Ecto neural progenitor cell (in vitro differentiated cells): ENCODE measurements at regions not wholly inside any gene's neighbourhood (a gene's known extent, or its start where the extent isn't known, plus 50 kb on each side); places are given as distances from the start of the nearest gene placed in this dataset.
"Not testable (repeated sequence)": the region's sequence is repeated elsewhere in the genome, so short reads cannot be mapped to it uniquely, and the experiment has no call there.

Source experiments
- DNase-seq: peaks from one replicate; pipeline ENCODE4 v3.0.0-alpha.2; 2018; ENCODE audit warnings: low spot score

DNA sequence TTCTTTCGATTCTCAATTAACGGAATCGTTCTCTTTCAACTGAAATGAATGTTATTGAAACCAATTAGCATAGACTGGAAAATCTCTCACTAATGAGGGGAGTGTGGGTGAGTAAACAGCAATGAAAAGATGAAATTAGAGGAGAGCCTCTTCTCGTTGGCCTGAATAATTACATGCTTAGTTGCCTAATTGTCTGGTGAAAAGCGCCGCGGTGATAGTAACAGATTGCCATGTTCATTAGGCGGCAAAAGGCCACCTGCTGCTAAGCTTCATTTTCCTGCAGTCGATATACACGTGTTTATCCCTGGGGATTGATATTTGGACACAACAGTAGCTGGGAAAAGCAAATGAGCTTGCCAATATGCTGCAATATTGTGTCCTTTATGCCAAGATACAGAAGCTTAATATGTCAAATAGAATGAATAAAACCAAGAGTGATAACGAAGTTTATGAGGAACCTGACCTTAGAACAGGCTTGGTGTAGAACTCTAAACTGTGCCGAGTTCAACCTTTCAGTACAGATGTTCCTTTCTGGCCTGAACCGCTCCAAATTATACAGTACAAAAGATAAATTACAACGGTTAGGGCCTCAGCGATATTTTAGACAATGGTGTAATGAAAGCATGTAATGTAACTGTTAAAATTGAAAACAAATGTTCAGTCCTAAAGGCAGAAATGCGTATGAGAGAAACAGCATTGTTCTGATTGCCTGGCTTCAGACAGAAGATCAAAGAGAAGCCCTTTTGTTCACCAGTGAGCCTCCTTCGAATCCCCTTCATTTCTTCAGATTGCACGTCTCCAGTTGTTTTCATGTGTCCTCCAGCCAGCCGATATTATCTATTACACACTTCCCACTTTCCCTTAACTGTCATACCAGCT is 185.2 kb downstream of the SHOX2 start:
- DNase-seq: no peak

DNA sequence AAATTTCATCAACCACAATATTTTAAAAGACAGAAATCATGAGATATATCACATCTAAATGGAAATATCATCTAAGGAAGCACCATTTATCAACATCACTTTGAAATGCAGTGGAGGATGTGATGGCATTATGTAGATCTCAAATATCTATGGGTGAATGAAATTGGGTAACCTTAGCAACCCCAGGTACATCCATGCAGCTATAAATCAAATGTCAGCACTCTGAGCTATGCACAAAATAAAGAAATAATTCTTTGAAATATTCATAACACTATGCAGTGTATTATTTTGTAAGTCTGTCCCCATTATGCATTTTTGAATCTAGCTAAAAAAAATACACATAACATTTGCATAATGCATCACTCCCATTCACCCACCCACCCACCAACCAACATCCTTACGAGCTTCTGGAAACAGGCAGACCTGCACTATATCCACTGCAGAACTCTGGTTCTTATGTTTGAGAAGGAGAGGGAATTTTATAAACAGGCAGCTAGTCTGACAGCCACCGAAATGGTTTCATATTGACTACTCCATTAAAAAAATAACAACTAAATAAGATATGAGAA is 186.8 kb downstream of the SHOX2 start:
- DNase-seq: no peak

DNA sequence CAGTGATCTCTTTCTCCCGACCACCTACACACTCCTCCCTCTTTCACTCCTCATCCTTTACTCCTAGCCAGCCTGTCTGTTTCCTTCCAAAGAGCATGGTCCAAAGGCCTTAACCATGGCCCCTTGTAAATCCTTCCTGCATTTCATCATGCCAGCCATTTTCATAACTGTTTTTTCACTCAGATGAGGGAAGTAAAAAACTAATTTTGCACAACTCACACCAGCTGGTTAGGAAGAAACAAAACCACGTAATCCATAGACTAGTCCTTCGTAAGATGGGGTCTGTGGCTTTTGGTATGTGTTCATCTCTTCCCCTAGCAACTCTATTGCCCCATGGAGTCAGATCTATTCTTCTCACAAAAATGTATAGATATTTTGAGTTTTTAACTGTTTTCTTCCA is 187.8 kb downstream of the SHOX2 start:
- DNase-seq: no peak

DNA sequence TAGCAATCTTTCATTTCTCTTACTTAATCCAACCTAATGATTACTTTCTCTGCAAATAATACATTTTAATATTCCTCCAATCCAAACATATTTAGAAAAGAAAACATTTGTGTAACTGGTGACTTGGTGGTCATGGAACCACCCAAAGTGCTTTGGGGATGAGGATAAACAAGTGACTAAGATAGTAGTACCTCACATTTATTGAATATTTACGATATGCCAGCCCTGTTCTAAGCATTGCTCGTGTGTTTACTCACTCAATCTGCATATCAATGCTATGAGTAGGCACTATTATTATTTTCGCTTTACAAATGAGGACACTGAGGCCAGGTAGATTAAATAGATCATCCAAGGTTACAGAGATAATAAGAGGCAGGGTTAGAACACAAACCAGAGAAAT is 189.5 kb downstream of the SHOX2 start:
- no peak for DNase-seq

DNA sequence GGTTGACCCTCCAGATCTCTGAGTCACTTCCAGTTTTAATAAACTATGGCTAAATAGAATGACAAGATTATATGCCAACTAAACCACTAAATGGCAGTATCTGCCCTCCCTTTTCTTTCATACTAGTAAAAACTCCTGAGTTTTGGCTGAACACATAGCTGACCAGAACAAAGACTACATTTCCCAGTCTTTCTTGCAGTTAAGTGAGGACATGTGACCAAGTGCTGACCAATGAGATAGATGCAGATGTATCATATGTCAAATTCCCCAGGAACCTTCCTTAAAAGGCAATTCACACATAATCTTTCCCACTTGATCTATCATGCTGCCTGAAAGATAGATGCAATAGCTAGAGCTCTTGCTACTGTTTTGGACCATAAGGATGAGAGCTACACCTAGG is 191.3 kb downstream of the SHOX2 start:
- DNase-seq: no peak

DNA sequence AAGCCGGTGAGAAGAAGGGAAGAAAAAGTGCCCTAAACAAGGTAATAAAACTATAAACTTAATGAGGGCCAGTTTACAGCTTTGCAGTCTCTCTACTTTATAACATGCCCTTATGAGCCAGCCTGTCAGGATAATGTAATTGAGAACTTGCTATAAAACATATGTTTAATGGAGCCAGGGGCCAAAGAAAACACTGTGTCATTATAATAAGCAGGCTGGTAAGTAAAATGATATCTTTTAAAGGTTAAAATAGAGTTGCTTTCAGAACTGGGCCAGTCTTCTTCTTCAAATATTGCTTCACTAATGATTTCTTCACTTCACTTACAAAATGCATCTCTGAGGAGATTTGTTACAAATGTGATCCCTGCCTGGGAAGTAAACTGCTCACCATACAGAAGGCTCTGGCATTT is 192.5 kb downstream of the SHOX2 start:
- DNase-seq: no peak

DNA sequence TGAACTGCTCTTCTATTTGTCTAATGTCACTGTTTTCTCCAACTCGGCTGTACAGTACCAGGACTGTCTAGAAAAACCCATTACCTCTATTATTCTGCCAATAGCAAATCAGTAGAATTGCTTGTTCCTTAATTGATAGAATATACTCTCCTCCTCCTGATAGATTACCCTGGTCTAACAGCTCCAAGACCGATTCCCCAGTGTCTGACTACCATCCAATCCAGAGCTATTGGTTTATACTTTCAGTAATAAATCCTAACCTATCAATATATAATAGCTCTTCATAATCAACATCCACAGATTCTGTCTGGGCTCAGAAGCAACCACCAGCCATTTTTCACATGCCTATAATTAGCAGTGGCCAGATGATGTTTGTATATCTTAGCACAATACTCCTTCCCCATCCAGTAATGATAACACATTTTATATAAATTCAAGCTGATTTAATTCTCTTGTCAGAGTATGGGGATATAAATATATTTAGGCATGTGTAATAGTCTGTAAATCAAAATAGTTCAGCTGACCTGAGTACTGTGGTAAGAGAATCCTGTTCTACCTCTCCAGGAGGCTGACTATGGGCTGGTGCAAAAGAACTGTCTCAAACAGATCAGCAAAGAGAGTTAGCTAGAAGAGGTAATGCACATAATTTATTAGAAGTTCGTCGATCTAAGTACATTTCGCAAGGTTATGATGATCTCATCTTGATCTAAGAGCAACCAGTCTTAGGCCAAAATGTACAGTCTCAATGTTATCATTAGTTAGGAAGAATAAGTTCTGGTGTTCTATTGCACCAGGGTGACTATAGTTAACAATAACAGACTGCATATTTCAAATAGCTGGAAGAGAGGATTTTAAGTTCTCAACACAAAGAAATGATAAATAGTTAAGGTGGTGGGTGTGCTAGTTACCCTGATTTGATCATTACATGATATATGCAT is 193.4 kb downstream of the SHOX2 start:
- no peak for DNase-seq

DNA sequence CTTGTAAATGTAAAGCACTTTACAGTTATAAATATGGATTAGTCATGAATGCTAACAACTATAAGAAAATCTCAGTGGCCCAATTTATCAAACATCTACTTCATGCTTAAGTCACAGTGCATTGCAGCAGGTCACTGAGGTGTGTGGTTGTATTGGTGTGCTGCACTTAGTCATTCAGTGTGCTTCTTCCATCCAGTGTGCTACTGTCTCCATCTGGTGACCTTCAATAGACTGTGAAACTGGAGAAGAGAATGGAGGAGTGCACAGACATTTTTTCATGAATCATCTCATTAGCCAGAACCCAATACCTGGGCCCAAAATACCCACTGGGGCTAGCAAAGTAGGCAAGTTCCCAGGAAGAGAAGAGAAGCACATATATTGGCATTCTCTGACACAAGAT is 199.6 kb downstream of the SHOX2 start:
- no peak for DNase-seq

DNA sequence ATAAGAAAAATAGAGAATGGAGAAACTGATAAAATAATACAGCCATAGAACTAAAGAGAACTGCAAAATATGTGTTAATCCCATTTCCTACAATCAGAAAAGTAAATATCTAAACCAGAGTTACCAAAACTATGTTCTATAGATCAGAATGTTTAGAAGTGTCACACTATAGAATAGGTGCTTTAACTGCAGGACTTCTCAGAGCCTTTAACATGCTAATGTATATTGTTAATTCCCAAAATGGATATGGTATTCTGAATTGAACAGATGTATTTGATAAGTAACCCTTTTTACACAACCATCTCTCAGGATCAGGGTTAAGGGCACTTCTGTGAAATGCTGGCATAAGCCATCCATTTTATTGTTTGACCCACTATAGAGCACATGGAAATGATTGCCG is 200.3 kb downstream of the SHOX2 start:
- no peak for DNase-seq

DNA sequence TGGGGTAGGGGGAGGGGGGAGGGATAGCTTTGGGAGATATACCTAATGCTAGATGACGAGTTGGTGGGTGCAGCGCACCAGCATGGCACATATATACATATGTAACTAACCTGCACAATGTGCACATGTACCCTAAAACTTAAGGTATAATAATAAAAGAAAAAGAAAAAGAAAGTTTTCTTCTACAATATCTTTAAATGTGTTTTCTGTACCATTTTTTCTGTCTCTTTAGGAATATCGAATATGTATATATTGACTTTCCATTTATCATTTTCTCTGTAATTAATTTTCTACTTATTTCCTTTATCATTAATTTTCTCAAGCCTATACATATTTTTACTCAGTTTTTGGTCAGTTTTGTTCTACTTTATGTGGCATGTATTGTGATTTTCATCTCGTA is 203.5 kb downstream of the SHOX2 start:
- not testable (repeated sequence) for DNase-seq

DNA sequence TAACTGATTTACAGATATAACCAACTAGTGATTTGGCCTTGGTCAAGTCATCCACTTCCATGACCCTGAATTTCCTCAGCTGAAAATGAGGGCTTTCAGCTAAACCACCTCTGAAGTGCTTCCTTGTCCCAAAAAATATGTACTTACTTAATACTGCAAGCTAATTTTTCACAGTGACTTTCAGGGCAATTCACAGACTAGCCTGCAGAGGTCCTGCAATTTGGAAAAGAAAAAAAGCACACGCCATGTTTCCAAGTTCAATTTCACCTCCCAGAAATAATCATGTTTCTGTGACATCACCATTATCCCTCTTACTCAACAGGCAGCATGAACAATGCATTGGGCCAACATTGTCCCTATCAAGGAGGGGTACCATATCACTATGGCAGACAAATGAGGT is 218.2 kb downstream of the SHOX2 start:
- no peak for DNase-seq

DNA sequence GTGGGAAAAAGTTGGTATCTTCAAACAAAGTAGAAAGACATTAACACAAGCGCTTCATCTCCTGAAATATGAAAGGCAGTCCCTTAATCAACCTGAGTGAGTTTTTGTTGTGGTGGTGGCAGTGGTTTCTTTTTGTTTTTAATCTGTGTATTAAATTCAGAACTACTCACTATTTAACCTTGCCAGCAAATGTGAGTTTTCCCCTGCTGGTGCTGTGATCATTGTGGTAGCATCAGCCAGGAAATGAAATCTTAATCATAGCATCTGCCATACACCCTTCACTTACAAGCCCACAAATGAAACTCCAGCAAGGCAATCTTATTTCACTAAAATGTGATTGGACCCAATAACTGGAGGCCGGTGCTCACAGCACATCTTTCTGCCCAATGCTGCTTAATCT is 229.7 kb downstream of the SHOX2 start:
- no peak for DNase-seq

DNA sequence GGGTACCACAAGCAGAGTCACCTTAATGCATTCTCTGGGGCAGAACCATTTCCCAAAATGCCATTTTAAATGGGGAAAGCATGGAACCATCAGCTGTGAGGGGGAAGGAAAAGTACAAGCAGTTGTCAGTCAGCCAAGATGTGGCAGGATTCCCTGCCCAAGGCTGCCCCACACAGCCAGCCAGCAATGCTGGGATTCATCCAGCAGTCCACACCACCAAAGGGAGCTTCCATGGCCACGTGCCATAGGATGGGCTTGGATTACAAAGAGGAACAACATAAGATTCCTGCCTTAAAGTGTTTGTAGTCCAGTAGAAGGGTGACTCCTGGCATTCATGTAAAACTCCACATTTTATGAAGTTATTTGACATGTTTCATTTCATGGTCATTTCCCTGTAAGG is 233.3 kb downstream of the SHOX2 start:
- no peak for DNase-seq

DNA sequence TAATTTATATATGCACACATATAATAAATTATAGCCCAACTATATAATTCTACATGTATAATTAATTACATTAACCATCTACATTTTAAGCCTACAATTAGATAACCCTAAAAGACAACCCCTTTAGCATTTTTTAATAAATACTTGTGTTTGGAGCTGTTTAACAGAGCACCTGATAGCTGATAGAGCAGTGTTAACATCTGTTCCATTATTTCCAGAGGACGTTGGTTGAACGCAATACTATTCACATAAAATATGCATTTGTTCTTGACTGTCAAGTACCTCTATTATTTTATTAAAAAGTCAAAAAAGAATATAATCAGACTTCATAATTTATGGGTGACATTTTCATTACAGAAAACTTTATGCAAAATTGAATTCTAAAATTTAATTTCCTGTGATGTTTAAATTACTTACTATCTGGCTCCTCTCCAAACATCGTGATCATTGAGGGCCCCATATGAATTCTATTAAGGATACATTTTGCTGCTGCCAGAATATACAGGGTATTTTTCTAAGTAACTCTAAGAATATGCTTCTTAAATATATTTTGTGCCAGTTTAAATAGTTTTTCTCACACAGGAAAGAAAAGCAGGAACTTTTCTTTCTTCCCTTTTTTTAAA is 234.3 kb downstream of the SHOX2 start:
- no peak for DNase-seq

DNA sequence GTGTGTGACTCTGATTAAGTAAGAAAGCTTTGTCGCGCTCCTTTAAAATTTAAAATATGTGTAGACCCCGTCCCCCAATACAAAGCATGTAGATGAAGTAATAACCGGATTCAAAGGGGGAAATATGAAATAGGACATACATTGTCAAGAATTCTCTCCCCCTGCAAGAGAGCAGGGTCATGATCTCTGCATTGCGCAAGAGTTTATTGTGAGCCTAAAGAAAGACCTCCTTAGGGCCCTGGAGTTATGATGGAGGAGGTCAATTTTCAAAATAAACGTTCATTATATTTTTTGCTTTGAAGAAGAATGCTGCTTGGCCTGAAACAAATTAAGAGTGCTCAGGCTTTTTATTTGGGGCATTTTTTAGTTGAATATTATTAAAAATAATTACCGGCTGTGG is 235.0 kb downstream of the SHOX2 start:
- DNase-seq: no peak

DNA sequence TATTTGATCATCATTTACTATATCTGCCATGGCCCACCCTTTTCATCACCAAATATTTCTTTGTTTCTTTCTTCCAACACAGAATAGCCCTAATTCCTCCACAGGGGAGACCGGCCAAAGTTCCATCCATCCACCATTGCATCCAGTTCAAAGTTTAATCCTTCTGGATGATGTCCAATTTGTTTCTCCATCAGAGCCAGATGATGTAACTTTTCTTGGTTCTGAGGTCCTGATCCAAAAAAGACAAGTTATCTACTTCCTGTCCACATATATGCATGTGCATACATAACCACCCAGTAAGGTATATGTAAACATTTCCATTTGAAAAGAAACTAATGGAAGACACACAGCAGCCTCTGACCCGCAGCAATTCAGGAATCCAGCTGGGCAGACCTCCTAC is 237.3 kb downstream of the SHOX2 start:
- DNase-seq: no peak

DNA sequence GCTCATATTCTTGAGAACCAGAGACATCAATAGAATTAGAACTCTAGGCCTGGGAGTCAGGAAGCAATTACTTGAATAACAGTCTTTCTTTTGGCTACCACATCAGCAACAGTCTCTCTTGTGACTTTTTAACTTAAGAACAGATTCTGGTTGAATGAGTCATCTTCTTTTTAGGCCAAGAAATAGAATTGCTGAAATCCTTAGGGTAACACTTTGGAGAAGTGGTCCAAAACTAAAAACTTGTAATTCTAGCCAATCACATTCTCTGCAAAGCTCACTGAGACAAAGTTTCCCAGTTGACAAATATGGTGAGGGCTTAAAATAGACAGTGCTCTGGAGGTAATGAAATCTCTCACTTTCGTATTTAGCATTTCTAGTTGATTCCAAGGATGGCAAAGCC is 238.0 kb downstream of the SHOX2 start:
- DNase-seq: no peak

DNA sequence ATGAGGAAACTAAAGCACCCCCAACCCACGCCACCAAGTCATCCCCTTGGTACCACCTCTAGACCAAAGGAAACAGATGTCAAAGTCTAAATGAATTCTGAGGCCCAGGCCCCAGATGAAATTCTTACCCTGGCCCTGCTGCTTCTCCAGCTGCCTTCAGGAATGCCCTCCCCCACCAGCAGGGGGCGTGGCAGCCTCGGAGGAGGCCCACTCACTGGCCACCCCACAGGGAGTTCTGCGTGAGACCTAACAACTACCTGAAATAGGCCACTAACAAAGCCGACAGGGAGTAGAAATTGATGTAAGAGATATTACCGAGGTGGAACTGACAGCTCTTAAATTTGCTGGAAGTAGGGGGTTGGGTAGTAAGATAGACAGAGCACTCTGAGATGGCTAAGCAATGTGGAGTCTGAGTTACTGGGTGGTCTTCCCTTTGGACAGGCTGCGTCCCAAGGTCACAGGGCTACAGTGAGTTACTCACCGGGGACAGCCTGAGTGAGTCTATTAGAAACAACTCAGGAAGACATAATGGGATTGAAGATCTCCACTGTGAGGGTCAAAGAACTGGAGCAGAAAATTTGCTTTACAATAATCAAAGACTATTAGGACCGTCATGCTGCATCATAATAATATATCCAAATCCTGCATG is 240.7 kb downstream of the SHOX2 start:
- DNase-seq: peak; percentile 72

DNA sequence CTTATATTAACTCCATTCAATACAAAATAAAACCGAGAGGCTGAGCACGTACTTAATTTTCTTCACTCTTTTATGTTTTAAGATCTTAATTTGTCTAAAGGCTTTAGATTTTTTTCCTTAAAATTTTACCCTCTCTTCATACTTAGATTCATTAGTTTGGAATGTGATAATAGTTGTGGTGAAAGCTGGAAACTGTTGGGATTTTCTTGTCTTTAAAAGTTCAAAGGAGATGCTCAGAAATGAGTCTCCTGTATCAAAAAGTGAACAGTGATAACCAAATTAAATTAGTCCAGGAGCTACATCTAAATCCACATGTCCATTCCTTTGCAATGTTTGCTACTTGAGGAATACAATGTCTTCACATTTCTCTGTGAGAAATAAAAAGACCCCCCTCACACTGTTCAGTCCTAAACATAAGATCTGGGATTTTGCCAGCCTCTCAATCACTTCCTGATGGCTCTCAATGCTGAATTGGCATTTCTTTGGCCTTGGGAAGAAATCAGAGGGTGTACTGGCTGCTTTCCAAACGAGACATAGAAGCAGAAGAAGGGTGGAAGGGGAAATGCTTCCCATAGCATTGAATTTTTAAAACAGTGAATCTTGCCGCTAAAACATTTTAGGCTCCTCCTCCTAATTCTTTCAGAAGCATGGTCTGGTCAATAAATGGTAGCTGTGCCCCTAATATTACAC is 245.0 kb downstream of the SHOX2 start:
- no peak for DNase-seq

DNA sequence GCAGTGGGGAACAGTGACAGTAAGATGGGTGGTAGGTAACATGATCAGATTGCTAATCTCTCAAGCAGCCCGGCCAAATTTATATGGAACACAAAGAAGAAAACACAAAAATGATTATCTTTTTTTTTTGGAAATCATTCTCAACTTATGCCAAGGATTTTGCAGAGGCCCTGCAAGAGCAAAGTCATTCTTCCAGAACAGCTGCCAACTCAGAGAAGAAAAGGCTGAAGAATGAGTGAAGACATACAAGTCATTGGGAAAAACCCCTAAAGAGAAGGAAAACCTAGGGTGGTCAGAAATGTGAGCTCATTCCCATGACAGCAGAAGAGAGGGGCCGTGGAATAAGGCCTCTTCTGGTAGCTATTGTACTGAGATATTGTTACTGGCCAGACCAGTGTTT is 246.7 kb downstream of the SHOX2 start:
- no peak for DNase-seq

DNA sequence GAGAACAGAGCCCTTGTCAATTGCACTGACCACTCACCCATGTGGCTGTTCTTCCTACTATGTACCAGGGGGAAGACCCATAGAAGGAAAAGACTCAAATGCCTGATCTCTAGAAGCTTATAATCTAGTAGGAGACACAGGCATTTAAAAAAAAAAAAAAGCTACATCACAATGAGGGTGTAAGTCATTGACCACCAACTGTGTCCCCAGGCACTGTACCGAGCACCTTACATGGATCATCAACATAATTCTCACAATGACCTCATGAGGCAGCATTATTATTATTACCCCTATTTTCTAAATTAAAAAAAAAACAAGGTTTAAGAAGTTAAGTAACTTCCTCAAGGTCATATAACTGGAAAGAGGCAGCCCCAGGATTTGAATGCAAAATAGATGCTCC is 247.4 kb downstream of the SHOX2 start:
- no peak for DNase-seq
